K562 (cell line): ENCODE measurements at regions not wholly inside any gene's neighbourhood (a gene's known extent, or its start where the extent isn't known, plus 50 kb on each side); places are given as distances from the start of the nearest gene placed in this dataset.

Experiments
- CEBPZ ChIP-seq: fragments of 150-350 bp; IDR thresholded peaks from 2 replicates; pipeline ENCODE4 v1.6.1; 2014; ENCODE audit warnings: low read depth, mild to moderate bottlenecking, low read length, borderline replicate concordance
- CHD1 ChIP-seq: fragments of 200-600 bp; sonication (generic); IDR thresholded peaks from one replicate; pipeline ENCODE4 v1.6.1; 2012; ENCODE audit warnings: mild to moderate bottlenecking, moderate library complexity, low read length, inconsistent platforms
- CHD4 ChIP-seq: fragments of 200-600 bp; sonication (generic); IDR thresholded peaks from 3 replicates; pipeline ENCODE4 v1.6.1; 2012; ENCODE audit warnings: low read depth, mild to moderate bottlenecking, mixed read lengths, low read length, inconsistent platforms; ENCODE audit not compliant: insufficient read depth, insufficient replicate concordance, poor library complexity, severe bottlenecking
- CREM ChIP-seq: IDR thresholded peaks from 2 replicates; pipeline ENCODE4 v1.6.1; 2014; ENCODE audit warnings: antibody characterized with exemption, low read depth
- FOXM1 ChIP-seq, 2 experiments: fragments of 450-650 bp in 1 of 2; sonication (generic) in 1 of 2; formaldehyde crosslinking in 1 of 2; IDR thresholded peaks; 2 replicates each; pipeline versions ENCODE4 v1.6.1 to v1.9.0; 2017 to 2022; ENCODE audit warnings: low read depth in 2 of 2, mild to moderate bottlenecking in 2 of 2, missing genetic modification reagents in 1 of 2, moderate library complexity in 1 of 2
- MAZ ChIP-seq, 2 experiments: fragments of 450-650 bp in 1 of 2; sonication (generic) in 1 of 2; formaldehyde crosslinking; IDR thresholded peaks in 1 of 2; conservative IDR thresholded peaks in 1 of 2; 2 replicates each; pipeline versions ENCODE4 v1.4.0 to v1.5.0; 2020; ENCODE audit warnings: mild to moderate bottlenecking in 1 of 2, missing genetic modification reagents in 1 of 2
- NFE2L1 ChIP-seq: fragments of 450-650 bp; IDR thresholded peaks from 2 replicates; pipeline ENCODE4 v1.6.1; 2016; ENCODE audit warnings: missing genetic modification characterization, low read depth, mild to moderate bottlenecking, missing compliant biosample characterization, moderate library complexity, borderline replicate concordance
- PATZ1 ChIP-seq: fragments of 250-450 bp; sonication (Bioruptor Pico); IDR thresholded peaks from 2 replicates; pipeline ENCODE4 v1.5.0; 2020; ENCODE audit warnings: mild to moderate bottlenecking, borderline replicate concordance
- SRSF9 ChIP-seq: fragments of 200-400 bp; formaldehyde crosslinking; IDR thresholded peaks from 2 replicates; pipeline ENCODE4 v1.6.1; 2017; ENCODE audit warnings: low read depth, low read length, borderline replicate concordance
- TCFL5 ChIP-seq: fragments of 250-450 bp; sonication (Bioruptor Pico); conservative IDR thresholded peaks from 2 replicates; pipeline ENCODE4 v1.6.1; 2021; ENCODE audit warnings: mild to moderate bottlenecking, moderate library complexity, matching md5 sums
- USF2 ChIP-seq: sonication (generic); formaldehyde crosslinking; IDR thresholded peaks from 2 replicates; pipeline ENCODE4 v1.5.0; 2020; ENCODE audit warnings: missing genetic modification reagents
- ZBTB26 ChIP-seq: fragments of 450-650 bp; formaldehyde crosslinking; IDR thresholded peaks from 2 replicates; pipeline ENCODE4 v1.4.0; 2022; ENCODE audit warnings: missing genetic modification characterization
- ZEB2 ChIP-seq: fragments of 450-650 bp; IDR thresholded peaks from 2 replicates; pipeline ENCODE4 v1.6.1; 2016

GRCh38 chr7:12519682-12520009 is 50.9 kb upstream of the SCIN start:
- TF ChIP-seq CEBPZ, result no peak
- TF ChIP-seq NFE2L1 (tag), result no peak
- TF ChIP-seq MAZ (CRISPR knock-in tag; conservative IDR thresholded peaks at IDR 0.05 in 1 of 2, IDR thresholded peaks at IDR 0.05 in 1 of 2), result no peak
- TF ChIP-seq ZBTB26 (CRISPR knock-in tag), result no peak
- no peak for TF ChIP-seq FOXM1 (IDR thresholded peaks at IDR 0.05; ENCODE audit: low read depth)
- TF ChIP-seq FOXM1 (CRISPR knock-in tag; IDR thresholded peaks at IDR 0.05; ENCODE audit: low read depth), result no peak
- TF ChIP-seq CHD4, result no peak
- TF ChIP-seq USF2 (CRISPR knock-in tag), result no peak
- TF ChIP-seq CREM, result no peak
- TF ChIP-seq PATZ1 (CRISPR knock-in tag), result no peak
- TF ChIP-seq SRSF9, result no peak
- TF ChIP-seq ZEB2, result no peak
- no peak for TF ChIP-seq CHD1
- no peak for TF ChIP-seq TCFL5 (CRISPR knock-in tag)
